ENCODE measurements at regions not wholly inside any gene's neighbourhood (a gene's known extent, or its start where the extent isn't known, plus 50 kb on each side); places are given as distances from the start of the nearest gene placed in this dataset.

GRCh38 chr5:156096259-156096658, 230.7 kb upstream of the SGCD start:
- TF ChIP-seq POLR2A (IDR thresholded peaks at IDR 0.05), result no peak
- TF ChIP-seq CTCF (IDR thresholded peaks at IDR 0.05), result no peak
